Hematopoietic multipotent progenitor cell treated with erythropoietin and hydrocortisone succinate and interleukin-3 and kit ligand, for 17 days (in vitro differentiated cells): ENCODE measurements at regions not wholly inside any gene's neighbourhood (a gene's known extent, or its start where the extent isn't known, plus 50 kb on each side); places are given as distances from the start of the nearest gene placed in this dataset.
"Not testable (repeated sequence)": the region's sequence is repeated elsewhere in the genome, so short reads cannot be mapped to it uniquely, and the experiment has no call there.

Experiments used
- DNase-seq: peaks from one replicate; pipeline ENCODE4 v3.0.0-alpha.2; 2015; ENCODE audit warnings: low spot score

GRCh38 chr2:8505311-8505920, 176.4 kb upstream of the ID2 start:
- no peak for DNase-seq

- DNase-seq: no peak
These were observed 175.1 kb upstream of the ID2 start for GRCh38 chr2:8506746-8507145.

GRCh38 chr2:8508766-8509165, 173.1 kb upstream of the ID2 start:
- no peak for DNase-seq

- DNase-seq: no peak
These were observed 172.2 kb upstream of the ID2 start for GRCh38 chr2:8509621-8510020.

GRCh38 chr2:8510055-8510454, 171.8 kb upstream of the ID2 start:
- not testable (repeated sequence) for DNase-seq

- no peak for DNase-seq
These were observed 171.3 kb upstream of the ID2 start for GRCh38 chr2:8510519-8510918.

GRCh38 chr2:8511868-8512612, 169.8 kb upstream of the ID2 start:
- DNase-seq: no peak

GRCh38 chr2:8513601-8514273, 168.1 kb upstream of the ID2 start:
- DNase-seq: no peak

- no peak for DNase-seq
These were observed 167.6 kb upstream of the ID2 start for GRCh38 chr2:8514274-8514662.

GRCh38 chr2:8514796-8515758, 166.8 kb upstream of the ID2 start:
- no peak for DNase-seq

- no peak for DNase-seq
These were observed 165.9 kb upstream of the ID2 start for GRCh38 chr2:8515864-8516533.

GRCh38 chr2:8517850-8518498, 163.9 kb upstream of the ID2 start:
- no peak for DNase-seq

GRCh38 chr2:8518979-8519668, 162.7 kb upstream of the ID2 start:
- no peak for DNase-seq

- DNase-seq: no peak
These were observed 161.0 kb upstream of the ID2 start for GRCh38 chr2:8520791-8521344.

- DNase-seq: no peak
These were observed 159.2 kb upstream of the ID2 start for GRCh38 chr2:8522687-8523086.

GRCh38 chr2:8524388-8524787, 157.5 kb upstream of the ID2 start:
- no peak for DNase-seq

- no peak for DNase-seq
These were observed 157.0 kb upstream of the ID2 start for GRCh38 chr2:8524823-8525222.

GRCh38 chr2:8525236-8525581, 156.6 kb upstream of the ID2 start:
- DNase-seq: no peak

- peak; percentile 94 for DNase-seq
These were observed 156.1 kb upstream of the ID2 start for GRCh38 chr2:8525582-8526402.

- no peak for DNase-seq
These were observed 155.5 kb upstream of the ID2 start for GRCh38 chr2:8526403-8526696.
